HCT116 (cell line): ENCODE measurements at regions not wholly inside any gene's neighbourhood (a gene's known extent, or its start where the extent isn't known, plus 50 kb on each side); places are given as distances from the start of the nearest gene placed in this dataset.
"Not testable (repeated sequence)": the region's sequence is repeated elsewhere in the genome, so short reads cannot be mapped to it uniquely, and the experiment has no call there.

ENCODE experiments used
- ATAC-seq: fragments of 200-7000 bp; cut with Tn5 transposase; 2 replicates; pipeline ENCODE4 v1.9.1; 2020; ENCODE audit warnings: mild to moderate bottlenecking, moderate library complexity
- BruUV-seq: library from RNA; stranded (reverse); fragments of 400-500 nt; replicated peaks from 2 replicates; lab custom pipeline; 2021; lab: Mats Ljungman, UMichigan
- CTCF ChIA-PET: fragments of 300-600 bp; sonication (Branson Sonifier 250); formaldehyde crosslinking; loops from one replicate; lab custom pipeline; 2021; ENCODE audit warnings: antibody characterized with exemption; lab: Charles Lee
- POLR2A ChIA-PET: fragments of 300-600, 350-600 bp; sonication (Branson Sonifier 250); formaldehyde crosslinking; loops from one replicate; lab custom pipeline; 2021; ENCODE audit warnings: antibody characterized with exemption; lab: Charles Lee
- RAD21 ChIA-PET, 2 experiments: fragments of 300-600 bp; sonication (Branson Sonifier 250); formaldehyde crosslinking; loops; one replicate each; lab custom pipeline; 2023; ENCODE audit warnings: low total read pairs in 2 of 2; ENCODE audit not compliant: uncharacterized antibody in 2 of 2, unreplicated experiment in 2 of 2, low non-redundant PET in 1 of 2; lab: Charles Lee
- DNase-seq: peaks from one replicate; pipeline ENCODE4 v3.0.0-alpha.2; 2010; ENCODE audit warnings: low read depth, low spot score
- H2AFZ ChIP-seq: fragments of 200-600 bp; shearing (Covaris generic), sonication (generic); 2 replicates; pipeline ENCODE4 v1.6.1; 2017; ENCODE audit warnings: low read depth, mixed run types, mixed read lengths, antibody characterized with exemption, low read length; ENCODE audit not compliant: poor library complexity, severe bottlenecking
- H3K27ac ChIP-seq: 2 replicates; pipeline ENCODE4 v1.5.1; 2012; ENCODE audit warnings: low read depth, low read length
- H3K27me3 ChIP-seq: fragments of 200-600 bp; sonication (generic); 2 replicates; pipeline ENCODE4 v1.6.1; 2016; ENCODE audit warnings: mixed run types, low read length, mixed read lengths; ENCODE audit not compliant: insufficient read depth
- H3K36me3 ChIP-seq, 2 experiments: fragments of 200-500 bp in 1 of 2; fragments of 200-600 bp in 1 of 2; sonication (Bioruptor generic) in 1 of 2; sonication (generic) in 1 of 2; 2 replicates each; pipeline versions ENCODE4 v1.5.1 to v1.6.1; 2014 to 2016; ENCODE audit warnings: low read length in 2 of 2, inconsistent platforms in 1 of 2, mixed read lengths in 1 of 2, mixed run types in 1 of 2; ENCODE audit not compliant: insufficient read depth in 2 of 2, control insufficient read depth in 1 of 2
- H3K4me1 ChIP-seq, 2 experiments: fragments of 200-600 bp in 1 of 2; sonication (generic) in 1 of 2; 2 replicates each; pipeline versions ENCODE4 v1.5.1 to v1.6.1; 2012 to 2017; ENCODE audit warnings: low read length in 2 of 2, inconsistent platforms in 1 of 2, mild to moderate bottlenecking in 1 of 2, mixed read lengths in 1 of 2, mixed run types in 1 of 2, moderate library complexity in 1 of 2; ENCODE audit not compliant: insufficient read depth in 2 of 2, control insufficient read depth in 1 of 2
- H3K4me2 ChIP-seq: fragments of 200-600 bp; sonication (generic); 2 replicates; pipeline ENCODE4 v1.6.1; 2017; ENCODE audit warnings: mixed run types, low read length, mixed read lengths
- H3K4me3 ChIP-seq, 2 experiments: fragments of 200-600 bp in 1 of 2; sonication (generic) in 1 of 2; replicated peaks in 1 of 2; 2 replicates each; pipeline ENCODE4 v1.5.1; 2011 to 2016; ENCODE audit warnings: low read length in 2 of 2, control low read depth in 1 of 2, low read depth in 1 of 2, mild to moderate bottlenecking in 1 of 2, mixed read lengths in 1 of 2, mixed run types in 1 of 2
- H3K79me2 ChIP-seq: fragments of 200-600 bp; sonication (generic); 2 replicates; pipeline ENCODE4 v1.6.1; 2017; ENCODE audit warnings: mild to moderate bottlenecking, mixed run types, low read length, moderate library complexity, mixed read lengths; ENCODE audit not compliant: insufficient read depth
- H3K9ac ChIP-seq: fragments of 200-600 bp; sonication (generic); 2 replicates; pipeline ENCODE4 v1.6.1; 2016; ENCODE audit warnings: low read length, mixed read lengths
- H3K9me2 ChIP-seq: fragments of 200-600 bp; sonication (generic), shearing (Covaris generic); 2 replicates; pipeline ENCODE4 v1.6.1; 2017; ENCODE audit warnings: mixed run types, mild to moderate bottlenecking, moderate library complexity; ENCODE audit not compliant: insufficient read depth
- H3K9me3 ChIP-seq, 2 experiments: fragments of 200-500 bp in 1 of 2; fragments of 200-600 bp in 1 of 2; sonication (Bioruptor generic) in 1 of 2; sonication (generic) in 1 of 2; 2 replicates each; pipeline ENCODE4 v1.6.1; 2014 to 2017; ENCODE audit warnings: low read length in 2 of 2, mixed read lengths in 2 of 2, inconsistent platforms in 1 of 2, low read depth in 1 of 2, mild to moderate bottlenecking in 1 of 2, mixed run types in 1 of 2, moderate library complexity in 1 of 2; ENCODE audit not compliant: control insufficient read depth in 1 of 2, insufficient read depth in 1 of 2
- H4K20me1 ChIP-seq: fragments of 200-600 bp; sonication (generic), shearing (Covaris generic); 2 replicates; pipeline ENCODE4 v1.6.1; 2017; ENCODE audit warnings: mixed run types, mild to moderate bottlenecking, moderate library complexity; ENCODE audit not compliant: insufficient read depth
- RAD21 ChIP-seq: IDR thresholded peaks from 2 replicates; pipeline ENCODE4 v1.6.1; 2012; ENCODE audit warnings: low read depth, mild to moderate bottlenecking
- SP1 ChIP-seq: IDR thresholded peaks from 2 replicates; pipeline ENCODE4 v1.6.1; 2012; ENCODE audit warnings: low read depth
- TCF7L2 ChIP-seq: IDR thresholded peaks from 2 replicates; pipeline ENCODE4 v1.7.0; 2011; ENCODE audit warnings: borderline replicate concordance, inconsistent platforms; ENCODE audit not compliant: insufficient read depth, insufficient read length; ENCODE audit errors: extremely low read depth
- ZNF274 ChIP-seq: fragments of 200-500 bp; sonication (Bioruptor generic); IDR thresholded peaks from 2 replicates; pipeline ENCODE4 v1.6.1; 2014; ENCODE audit warnings: mild to moderate bottlenecking, low read depth, low read length, inconsistent platforms
- intact Hi-C: fragments of 100-400 bp; cut with micrococcal nuclease; formaldehyde crosslinking; loops from 2 replicates; pipeline ENCODE4 v1.10.0; 2022
- TF ChIP-seq, protein P1 (sequence below): IDR thresholded peaks from 2 replicates; pipeline ENCODE4 v1.6.1; 2012
- TF ChIP-seq, protein P2 (sequence below), 3 experiments: fragments of 200-600 bp in 1 of 3; sonication (generic) in 1 of 3; IDR thresholded peaks in 2 of 3; conservative IDR thresholded peaks in 1 of 3; 2 replicates each; pipeline ENCODE4 v1.5.1; 2012 to 2017; ENCODE audit warnings: low read depth in 2 of 3, low read length in 2 of 3, antibody characterized with exemption in 1 of 3, borderline replicate concordance in 1 of 3, control low read depth in 1 of 3, mild to moderate bottlenecking in 1 of 3, mixed read lengths in 1 of 3, mixed run types in 1 of 3, moderate library complexity in 1 of 3; ENCODE audit not compliant: insufficient read depth in 1 of 3

DNA sequence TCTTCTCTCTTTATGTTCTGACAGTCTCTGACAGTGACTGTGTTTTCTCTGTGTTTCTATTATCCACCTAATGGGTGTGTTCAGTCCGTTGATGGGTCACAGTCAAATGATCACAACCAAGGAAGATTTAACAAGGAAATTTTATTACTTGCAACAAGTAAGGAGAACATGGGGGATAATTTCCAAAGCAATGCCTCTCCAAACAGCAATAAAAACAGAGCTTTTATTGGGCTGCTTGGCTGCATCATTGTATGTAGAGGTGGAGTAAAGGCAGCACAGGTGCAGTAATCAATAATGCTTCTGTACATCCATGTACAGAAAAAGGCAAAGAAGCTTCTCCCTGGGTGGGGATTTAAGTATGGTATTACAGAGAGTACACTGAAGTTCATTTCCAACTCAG is 1525.6 kb downstream of the REEP3 start:
- H3K79me2 ChIP-seq = no peaks in the 10 kb centered on the region
- H3K36me3 ChIP-seq = no peaks in the 10 kb centered on the region
- CTCF ChIA-PET = no interaction called here
- ATAC-seq = no peak
- POLR2A ChIA-PET = no interaction called here
- H3K4me3 ChIP-seq = no peak overlapping the region
- no peak for DNase-seq
- no TSS peak for BruUV-seq
- H3K27me3 ChIP-seq = no peaks in the 10 kb centered on the region
- RAD21 ChIA-PET = no interaction called here
- no peaks in the 10 kb centered on the region for H3K4me1 ChIP-seq
- H3K9ac ChIP-seq = no peak overlapping the region
- TF ChIP-seq SP1 (no peak), RAD21 (no peak), ZNF274 (no peak), TCF7L2 (no peak)
- TF ChIP-seq, protein P1, sequence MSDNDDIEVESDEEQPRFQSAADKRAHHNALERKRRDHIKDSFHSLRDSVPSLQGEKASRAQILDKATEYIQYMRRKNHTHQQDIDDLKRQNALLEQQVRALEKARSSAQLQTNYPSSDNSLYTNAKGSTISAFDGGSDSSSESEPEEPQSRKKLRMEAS = no peak
- TF ChIP-seq, protein P2, sequence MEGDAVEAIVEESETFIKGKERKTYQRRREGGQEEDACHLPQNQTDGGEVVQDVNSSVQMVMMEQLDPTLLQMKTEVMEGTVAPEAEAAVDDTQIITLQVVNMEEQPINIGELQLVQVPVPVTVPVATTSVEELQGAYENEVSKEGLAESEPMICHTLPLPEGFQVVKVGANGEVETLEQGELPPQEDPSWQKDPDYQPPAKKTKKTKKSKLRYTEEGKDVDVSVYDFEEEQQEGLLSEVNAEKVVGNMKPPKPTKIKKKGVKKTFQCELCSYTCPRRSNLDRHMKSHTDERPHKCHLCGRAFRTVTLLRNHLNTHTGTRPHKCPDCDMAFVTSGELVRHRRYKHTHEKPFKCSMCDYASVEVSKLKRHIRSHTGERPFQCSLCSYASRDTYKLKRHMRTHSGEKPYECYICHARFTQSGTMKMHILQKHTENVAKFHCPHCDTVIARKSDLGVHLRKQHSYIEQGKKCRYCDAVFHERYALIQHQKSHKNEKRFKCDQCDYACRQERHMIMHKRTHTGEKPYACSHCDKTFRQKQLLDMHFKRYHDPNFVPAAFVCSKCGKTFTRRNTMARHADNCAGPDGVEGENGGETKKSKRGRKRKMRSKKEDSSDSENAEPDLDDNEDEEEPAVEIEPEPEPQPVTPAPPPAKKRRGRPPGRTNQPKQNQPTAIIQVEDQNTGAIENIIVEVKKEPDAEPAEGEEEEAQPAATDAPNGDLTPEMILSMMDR (IDR thresholded peaks at IDR 0.05 in 2 of 3, conservative IDR thresholded peaks at IDR 0.05 in 1 of 3; ENCODE audit: borderline replicate concordance in 1 of 3, insufficient read depth in 1 of 3, low read depth in 2 of 3, low read length in 2 of 3) = no peak
- intact Hi-C loops = no loop called here
- no peaks in the 10 kb centered on the region for H3K9me2 ChIP-seq
- H2AFZ ChIP-seq = no peak overlapping the region
- no peaks in the 10 kb centered on the region for H3K9me3 ChIP-seq
- no peak overlapping the region for H3K27ac ChIP-seq
- H3K4me2 ChIP-seq = no peak overlapping the region
- no peaks in the 10 kb centered on the region for H4K20me1 ChIP-seq

DNA sequence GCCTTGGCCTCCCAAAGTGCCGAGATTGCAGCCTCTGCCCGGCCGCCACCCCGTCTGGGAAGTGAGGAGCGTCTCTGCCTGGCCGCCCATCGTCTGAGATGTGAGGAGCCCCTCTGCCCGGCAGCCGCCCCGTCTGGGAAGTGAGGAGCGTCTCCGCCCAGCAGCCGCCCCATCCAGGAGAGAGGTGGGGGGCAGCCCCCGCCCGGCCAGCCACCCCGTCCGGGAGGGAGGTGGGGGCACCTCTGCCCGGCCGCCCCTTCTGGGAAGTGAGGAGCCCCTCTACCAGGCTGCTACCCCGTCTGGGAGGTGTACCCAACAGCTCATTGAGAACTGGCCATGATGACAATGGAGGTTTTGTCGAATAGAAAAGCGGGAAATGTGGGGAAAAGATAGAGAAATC is 1530.9 kb downstream of the REEP3 start:
- H3K9me3 ChIP-seq, H3K27ac ChIP-seq, intact Hi-C loops, H3K9ac ChIP-seq, CTCF ChIA-PET, H4K20me1 ChIP-seq, H3K79me2 ChIP-seq, H3K9me2 ChIP-seq, H3K4me2 ChIP-seq, H3K27me3 ChIP-seq, H3K36me3 ChIP-seq, BruUV-seq, ATAC-seq, H3K4me1 ChIP-seq, POLR2A ChIA-PET, H2AFZ ChIP-seq, H3K4me3 ChIP-seq, DNase-seq, RAD21 ChIA-PET: not testable (repeated sequence)

DNA sequence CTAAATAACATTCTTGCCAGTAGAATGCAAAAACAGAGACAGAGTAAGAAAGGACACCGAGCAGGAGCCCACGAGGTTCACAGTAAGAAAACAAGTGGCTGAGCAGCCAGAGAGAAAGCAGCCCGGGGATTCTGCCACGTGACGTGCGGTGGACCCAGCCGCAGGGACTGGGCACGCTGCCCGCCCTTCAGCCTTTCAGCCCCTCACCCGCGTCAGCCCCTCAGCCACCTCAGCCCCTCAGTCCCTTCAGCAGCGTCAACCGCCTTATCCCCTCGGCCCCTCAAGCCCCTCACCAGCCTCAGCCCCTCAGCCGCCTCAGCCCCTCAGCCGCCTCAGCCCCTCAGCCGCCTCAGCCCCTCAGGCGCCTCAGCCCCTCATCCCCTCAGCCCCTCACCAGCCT is 1532.2 kb downstream of the REEP3 start:
- H3K9me3 ChIP-seq, H3K27me3 ChIP-seq, ATAC-seq, H3K9ac ChIP-seq, BruUV-seq, DNase-seq, H3K4me2 ChIP-seq, H3K9me2 ChIP-seq, CTCF ChIA-PET, H2AFZ ChIP-seq, H4K20me1 ChIP-seq, H3K79me2 ChIP-seq, intact Hi-C loops, H3K36me3 ChIP-seq, RAD21 ChIA-PET, POLR2A ChIA-PET, H3K4me1 ChIP-seq, H3K27ac ChIP-seq, H3K4me3 ChIP-seq: not testable (repeated sequence)
